ENCODE measurements at regions not wholly inside any gene's neighbourhood (a gene's known extent, or its start where the extent isn't known, plus 50 kb on each side); places are given as distances from the start of the nearest gene placed in this dataset.

GRCh38 chr1:112092656-112093371 is 103.3 kb upstream of the KCND3 start:
- FAIRE-seq (no peak), DNase-seq (ENCODE audit: insufficient read length, low spot score) (no peak)
- no peak for TF ChIP-seq CTCF (IDR thresholded peaks at IDR 0.05; ENCODE audit: insufficient read depth, missing control alignments)

DNA sequence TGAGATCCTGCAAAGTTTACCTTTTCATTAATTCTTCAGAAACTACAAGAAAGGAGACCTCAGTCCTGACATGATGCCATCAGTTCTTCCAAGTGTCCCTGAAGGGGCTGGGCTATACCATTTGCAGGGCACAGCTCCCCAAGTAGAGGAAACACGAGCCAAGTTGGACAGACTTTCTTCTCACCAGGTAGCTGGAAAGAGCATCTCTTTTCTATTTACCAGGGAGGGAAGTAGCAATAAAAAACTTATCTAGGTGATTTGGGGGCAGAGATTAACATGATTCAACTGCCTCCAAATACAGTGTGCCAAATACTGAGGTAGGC is 103.9 kb upstream of the KCND3 start:
- DNase-seq (ENCODE audit: insufficient read length, low spot score): no peak
- no peak for FAIRE-seq
- no peak for TF ChIP-seq CTCF (IDR thresholded peaks at IDR 0.05; ENCODE audit: insufficient read depth, missing control alignments)

DNA sequence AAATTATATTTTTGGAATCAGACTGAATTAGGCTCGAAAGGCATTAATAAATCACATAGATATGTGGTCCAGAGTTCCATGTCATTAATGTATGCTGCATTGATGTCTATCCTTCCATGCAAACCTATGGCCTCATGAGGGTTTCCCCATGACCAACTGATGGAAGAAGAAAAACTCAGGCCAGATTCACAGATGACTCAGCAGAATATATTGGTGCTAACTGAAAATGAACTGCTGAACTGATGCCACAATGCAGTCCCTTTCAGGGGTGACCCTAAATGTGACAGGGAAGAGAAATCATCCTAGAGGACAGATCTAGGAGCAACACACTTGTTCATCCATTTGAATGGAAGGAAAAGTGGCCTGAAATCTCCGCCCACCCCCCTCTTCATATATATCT is 110.5 kb upstream of the KCND3 start:
- FAIRE-seq (no peak), DNase-seq (ENCODE audit: insufficient read length, low spot score) (no peak)

DNA sequence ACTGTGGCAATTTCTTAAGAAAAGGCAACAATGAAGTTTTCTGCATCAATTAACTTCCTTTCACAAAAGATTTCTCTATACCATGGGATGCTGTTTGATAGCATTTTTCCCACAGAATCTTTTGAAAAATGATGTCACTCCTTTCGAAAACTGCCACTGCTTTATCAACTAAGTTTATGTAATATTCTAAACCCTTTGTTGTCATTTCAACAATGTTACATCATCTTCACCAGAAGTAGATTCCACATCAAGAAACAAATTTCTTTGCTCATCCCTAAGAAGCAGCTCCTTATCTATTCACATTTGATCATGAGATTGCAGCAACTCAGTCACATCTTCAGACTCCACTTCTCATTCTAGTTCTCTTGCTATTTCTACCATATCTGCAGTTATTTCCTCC is 116.1 kb upstream of the KCND3 start:
- no peak for TF ChIP-seq CTCF (IDR thresholded peaks at IDR 0.05; ENCODE audit: insufficient read depth, missing control alignments)
- DNase-seq (ENCODE audit: insufficient read length, low spot score) (no peak), FAIRE-seq (no peak)

More for the DNA sequence above, 110.5 kb upstream of the KCND3 start:
- no peak for TF ChIP-seq CTCF (IDR thresholded peaks at IDR 0.05; ENCODE audit: insufficient read depth, missing control alignments)

- FAIRE-seq: no peak
- no peak for TF ChIP-seq CTCF (IDR thresholded peaks at IDR 0.05; ENCODE audit: insufficient read depth, missing control alignments)
These were observed 120.6 kb upstream of the KCND3 start for GRCh38 chr1:112110031-112110430.

DNA sequence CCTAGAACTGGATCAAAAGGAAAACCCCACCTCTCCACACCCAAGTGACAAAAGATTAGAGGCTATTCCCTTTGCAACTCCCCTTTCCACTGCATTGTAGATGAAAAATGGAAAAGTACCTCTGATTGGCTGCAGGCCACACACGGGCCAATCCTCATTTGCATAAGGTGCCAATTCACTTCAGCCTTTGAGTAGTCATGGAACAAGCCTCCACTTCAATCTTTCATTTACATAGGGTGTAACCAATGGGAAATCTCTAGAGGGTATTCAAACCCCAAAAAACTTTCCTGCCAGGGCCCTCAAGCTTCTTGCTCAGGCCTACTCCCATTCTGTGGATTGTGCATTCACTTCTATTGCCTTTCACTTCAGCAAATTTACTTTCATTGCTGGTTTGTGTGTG is 122.3 kb upstream of the KCND3 start:
- FAIRE-seq: no peak
- TF ChIP-seq CTCF (IDR thresholded peaks at IDR 0.05; ENCODE audit: insufficient read depth, missing control alignments): no peak
- no peak for DNase-seq (ENCODE audit: insufficient read length, low spot score)

More at GRCh38 chr1:112110031-112110430, 120.6 kb upstream of the KCND3 start:
- DNase-seq (ENCODE audit: insufficient read length, low spot score): no peak

GRCh38 chr1:112114540-112114939 is 125.1 kb upstream of the KCND3 start:
- FAIRE-seq (no peak), DNase-seq (ENCODE audit: insufficient read length, low spot score) (no peak)
- no peak for TF ChIP-seq CTCF (IDR thresholded peaks at IDR 0.05; ENCODE audit: insufficient read depth, missing control alignments)

All from D721Med (cell line).